HL-60/S4 treated with phorbol 12-myristate 13-acetate at 8.2 ng/mL for 4 days and 3 days (cell line): ENCODE measurements at regions not wholly inside any gene's neighbourhood (a gene's known extent, or its start where the extent isn't known, plus 50 kb on each side); places are given as distances from the start of the nearest gene placed in this dataset.

Source experiments
- in situ Hi-C: fragments of 300-500 bp; cut with MboI; formaldehyde crosslinking; loops from 2 replicates; pipeline ENCODE4 v1.15.0; 2022; ENCODE audit warnings: low sequenced_read_pairs

GRCh38 chr1:195012995-195013394 is 1595.2 kb downstream of the KCNT2 start:
- in situ Hi-C loops, result no loop called here

- in situ Hi-C loops, result no loop called here
Measured at GRCh38 chr1:195005338-195005737, 1602.9 kb downstream of the KCNT2 start.

- in situ Hi-C loops, result no loop called here
Measured at GRCh38 chr1:194990483-194990882, 1617.8 kb downstream of the KCNT2 start.

- in situ Hi-C loops, result no loop called here
Measured at GRCh38 chr1:194975913-194976312, 1632.3 kb downstream of the KCNT2 start.

GRCh38 chr1:194968916-194969315 is 1639.3 kb downstream of the KCNT2 start:
- in situ Hi-C loops, result no loop called here

- in situ Hi-C loops, result no loop called here
Measured at GRCh38 chr1:194959795-194960194, 1648.4 kb downstream of the KCNT2 start.

- in situ Hi-C loops, result no loop called here
Measured at GRCh38 chr1:194952171-194952570, 1656.1 kb downstream of the KCNT2 start.

- in situ Hi-C loops, result no loop called here
Measured at GRCh38 chr1:194950584-194950983, 1657.7 kb downstream of the KCNT2 start.

- in situ Hi-C loops, result no loop called here
Measured at GRCh38 chr1:194940336-194941030, 1667.8 kb downstream of the KCNT2 start.

- in situ Hi-C loops, result no loop called here
Measured at GRCh38 chr1:194935864-194936263, 1672.4 kb downstream of the KCNT2 start.

GRCh38 chr1:194931166-194931565 is 1677.1 kb downstream of the KCNT2 start:
- in situ Hi-C loops, result no loop called here

- in situ Hi-C loops, result no loop called here
Measured at GRCh38 chr1:194930132-194930531, 1678.1 kb downstream of the KCNT2 start.

GRCh38 chr1:194929357-194929756 is 1678.9 kb downstream of the KCNT2 start:
- in situ Hi-C loops, result no loop called here

- in situ Hi-C loops, result no loop called here
Measured at GRCh38 chr1:194919146-194919545, 1689.1 kb downstream of the KCNT2 start.

GRCh38 chr1:194917769-194918168 is 1690.5 kb downstream of the KCNT2 start:
- in situ Hi-C loops, result no loop called here

- in situ Hi-C loops, result no loop called here
Measured at GRCh38 chr1:194908643-194909042, 1699.6 kb downstream of the KCNT2 start.

- in situ Hi-C loops, result no loop called here
Measured at GRCh38 chr1:194903524-194903923, 1704.7 kb downstream of the KCNT2 start.

GRCh38 chr1:194889310-194889709 is 1702.9 kb upstream of the B3GALT2 start:
- in situ Hi-C loops, result no loop called here

- in situ Hi-C loops, result no loop called here
Measured at GRCh38 chr1:194870860-194871259, 1684.4 kb upstream of the B3GALT2 start.

GRCh38 chr1:194866153-194866552 is 1679.7 kb upstream of the B3GALT2 start:
- in situ Hi-C loops, result no loop called here

GRCh38 chr1:194865383-194865782 is 1679.0 kb upstream of the B3GALT2 start:
- in situ Hi-C loops, result no loop called here

- in situ Hi-C loops, result no loop called here
Measured at GRCh38 chr1:194862129-194862528, 1675.7 kb upstream of the B3GALT2 start.
